Kidney (tissue), 13 donors: ENCODE measurements at regions not wholly inside any gene's neighbourhood (a gene's known extent, or its start where the extent isn't known, plus 50 kb on each side); places are given as distances from the start of the nearest gene placed in this dataset.

Experiments used
- DNase-seq, 5 donors: peaks; one replicate each; pipeline ENCODE4 v3.0.0-alpha.2; 2013 to 2020
- FAIRE-seq: peaks from 2 replicates; lab custom pipeline; 2012; peaks lifted over from hg19 to GRCh38; lab: Jason Lieb, UNC
- H3K27ac ChIP-seq, 2 donors: one replicate each; pipeline ENCODE4 v1.7.0; 2013; ENCODE audit warnings: low read depth in 2 of 2, low read length in 2 of 2, inconsistent platforms in 1 of 2
- H3K27me3 ChIP-seq: one replicate; pipeline ENCODE4 v1.7.1; 2013; ENCODE audit warnings: low read length, inconsistent platforms; ENCODE audit not compliant: control insufficient read depth, insufficient read depth
- H3K36me3 ChIP-seq, 3 donors: one replicate each; pipeline versions ENCODE4 v1.7.0 to v1.7.1; 2013; ENCODE audit warnings: low read length in 3 of 3, control low read depth in 1 of 3, inconsistent platforms in 1 of 3; ENCODE audit not compliant: insufficient read depth in 3 of 3, control insufficient read depth in 2 of 3
- H3K4me1 ChIP-seq, 3 donors: one replicate each; pipeline versions ENCODE4 v1.7.0 to v1.7.1; 2013; ENCODE audit warnings: low read length in 3 of 3, inconsistent platforms in 1 of 3, low read depth in 1 of 3; ENCODE audit not compliant: control insufficient read depth in 2 of 3, insufficient read depth in 2 of 3
- H3K4me3 ChIP-seq, 3 donors: one replicate each; pipeline versions ENCODE4 v1.7.0 to v1.8.1; 2013; ENCODE audit warnings: low read length in 3 of 3, control low read depth in 1 of 3, inconsistent platforms in 1 of 3
- H3K9ac ChIP-seq, 3 donors: one replicate each; pipeline versions ENCODE4 v1.7.0 to v1.7.1; 2013; ENCODE audit warnings: low read length in 3 of 3, control low read depth in 1 of 3, inconsistent platforms in 1 of 3
- H3K9me3 ChIP-seq, 3 donors: one replicate each; pipeline versions ENCODE4 v1.7.0 to v1.7.1; 2013; ENCODE audit warnings: low read length in 3 of 3, control low read depth in 1 of 3, inconsistent platforms in 1 of 3; ENCODE audit not compliant: control insufficient read depth in 2 of 3, insufficient read depth in 1 of 3
- CTCF ChIP-seq: IDR thresholded peaks from 3 replicates; pipeline ENCODE4 v1.5.1; 2012; ENCODE audit warnings: mild to moderate bottlenecking, moderate library complexity, borderline replicate concordance; ENCODE audit not compliant: insufficient read depth; ENCODE audit errors: extremely low read depth
- intact Hi-C: fragments of 100-400 bp; cut with DNase I; formaldehyde crosslinking; loops from one replicate; pipeline ENCODE4 v1.11.1; 2022
- donor health status: control.
- donor health status: control.
- donor health status: control.
- donor health status: control.
- donor health status: control.
- donor health status: DM: yes; HTN: yes; CAD: no.
- donor health status: Normal renal cell carcinoma (clear cell type).

- no peak for DNase-seq
- no peak for TF ChIP-seq CTCF
- no peak overlapping the region for H3K9ac ChIP-seq
- H3K36me3 ChIP-seq: no peaks in the 10 kb centered on the region
- no peak for FAIRE-seq
- H3K4me1 ChIP-seq: no peaks in the 10 kb centered on the region
- intact Hi-C loops: no loop called here
- no peak overlapping the region for H3K4me3 ChIP-seq
- H3K9me3 ChIP-seq: peaks cover 0 to 8% (median 3%) of the 10 kb centered on the region in 3 donors
- no peaks in the 10 kb centered on the region for H3K27me3 ChIP-seq
- H3K27ac ChIP-seq: no peak overlapping the region
Measured at GRCh38 chr19:14317157-14317556, 64.1 kb upstream of the ADGRE5 start.

GRCh38 chr19:14315433-14315832 is 65.8 kb upstream of the ADGRE5 start:
- peaks cover 0 to 5% (median 1%) of the 10 kb centered on the region in 3 donors for H3K9me3 ChIP-seq
- H3K4me1 ChIP-seq: no peaks in the 10 kb centered on the region
- H3K27me3 ChIP-seq: no peaks in the 10 kb centered on the region
- DNase-seq (no peak), FAIRE-seq (no peak)
- H3K4me3 ChIP-seq: no peak overlapping the region
- H3K27ac ChIP-seq: no peak overlapping the region
- no peak for TF ChIP-seq CTCF
- H3K9ac ChIP-seq: no peak overlapping the region
- intact Hi-C loops: no loop called here
- no peaks in the 10 kb centered on the region for H3K36me3 ChIP-seq

GRCh38 chr19:14310055-14310454 is 71.2 kb upstream of the ADGRE5 start:
- FAIRE-seq (no peak), DNase-seq (peak in 1 of 5 donors; percentile 8)
- Histone ChIP-seq H3K27me3 (no peaks in the 10 kb centered on the region), H3K9me3 (no peaks in the 10 kb centered on the region), H3K27ac (no peak overlapping the region), H3K4me1 (no peaks in the 10 kb centered on the region), H3K9ac (no peak overlapping the region), H3K4me3 (no peak overlapping the region), H3K36me3 (no peaks in the 10 kb centered on the region)
- TF ChIP-seq CTCF: no peak
- intact Hi-C loops: no loop called here

GRCh38 chr19:14305706-14306105 is 75.5 kb upstream of the ADGRE5 start:
- H3K27me3 ChIP-seq: no peaks in the 10 kb centered on the region
- no peak for FAIRE-seq
- TF ChIP-seq CTCF: no peak
- intact Hi-C loops: no loop called here
- no peak for DNase-seq
- H3K4me1 ChIP-seq: no peaks in the 10 kb centered on the region
- H3K36me3 ChIP-seq: no peaks in the 10 kb centered on the region
- no peak overlapping the region for H3K4me3 ChIP-seq
- no peak overlapping the region for H3K9ac ChIP-seq
- no peak overlapping the region for H3K27ac ChIP-seq
- H3K9me3 ChIP-seq: no peaks in the 10 kb centered on the region
